NCI-H526 treated with DMSO at 0.1 percent for 48 hours (cell line): ENCODE measurements at regions not wholly inside any gene's neighbourhood (a gene's known extent, or its start where the extent isn't known, plus 50 kb on each side); places are given as distances from the start of the nearest gene placed in this dataset.
"Not testable (repeated sequence)": the region's sequence is repeated elsewhere in the genome, so short reads cannot be mapped to it uniquely, and the experiment has no call there.

Experiments used
- DNase-seq: peaks from one replicate; lab custom pipeline; 2025; lab: John Stamatoyannopoulos, UW

GRCh38 chr9:84054341-84055010, 73.9 kb downstream of the RMI1 start:
- DNase-seq: no peak

- DNase-seq: no peak
Measured at GRCh38 chr9:84057662-84058061, 77.1 kb downstream of the RMI1 start.

GRCh38 chr9:84059936-84060335, 79.3 kb downstream of the RMI1 start:
- no peak for DNase-seq

- no peak for DNase-seq
Measured at GRCh38 chr9:84061613-84062193, 81.1 kb downstream of the RMI1 start.

- no peak for DNase-seq
Measured at GRCh38 chr9:84062538-84062937, 81.9 kb downstream of the RMI1 start.

GRCh38 chr9:84067821-84068220, 87.2 kb downstream of the RMI1 start:
- DNase-seq: no peak

GRCh38 chr9:84068872-84069271, 88.3 kb downstream of the RMI1 start:
- no peak for DNase-seq

GRCh38 chr9:84070590-84070989, 90.0 kb downstream of the RMI1 start:
- DNase-seq: no peak

- no peak for DNase-seq
Measured at GRCh38 chr9:84072621-84073180, 92.1 kb downstream of the RMI1 start.

- DNase-seq: no peak
Measured at GRCh38 chr9:84075004-84075403, 94.4 kb downstream of the RMI1 start.

- no peak for DNase-seq
Measured at GRCh38 chr9:84076384-84076783, 95.8 kb downstream of the RMI1 start.

GRCh38 chr9:84077816-84078215, 97.2 kb downstream of the RMI1 start:
- DNase-seq: not testable (repeated sequence)

GRCh38 chr9:84079994-84080393, 99.4 kb downstream of the RMI1 start:
- DNase-seq: no peak

- DNase-seq: no peak
Measured at GRCh38 chr9:84101964-84102632, 121.5 kb downstream of the RMI1 start.

GRCh38 chr9:84103651-84104377, 123.2 kb downstream of the RMI1 start:
- DNase-seq: no peak

GRCh38 chr9:84107081-84107480, 126.5 kb downstream of the RMI1 start:
- DNase-seq: no peak

- no peak for DNase-seq
Measured at GRCh38 chr9:84107995-84108394, 127.4 kb downstream of the RMI1 start.

- DNase-seq: no peak
Measured at GRCh38 chr9:84111726-84112125, 131.1 kb downstream of the RMI1 start.

- DNase-seq: no peak
Measured at GRCh38 chr9:84121991-84122523, 141.5 kb downstream of the RMI1 start.

GRCh38 chr9:84122572-84122971, 142.0 kb downstream of the RMI1 start:
- DNase-seq: no peak

GRCh38 chr9:84123648-84124406, 143.2 kb downstream of the RMI1 start:
- peak; percentile 7 for DNase-seq
